Mesothelial cell of epicardium (in vitro differentiated cells): ENCODE measurements at regions not wholly inside any gene's neighbourhood (a gene's known extent, or its start where the extent isn't known, plus 50 kb on each side); places are given as distances from the start of the nearest gene placed in this dataset.

Experiments used
- DNase-seq, 2 experiments: peaks; one replicate each; pipeline ENCODE4 v3.0.0; 2021; ENCODE audit warnings: low spot score in 2 of 2; ENCODE audit not compliant: unreplicated experiment in 2 of 2
- H3K27ac Mint-ChIP-seq: 2 replicates; pipeline ENCODE4 v1.8.0; 2021; ENCODE audit warnings: mixed read lengths
- H3K27me3 Mint-ChIP-seq: 2 replicates; pipeline ENCODE4 v1.8.0; 2021; ENCODE audit warnings: low read depth, mixed read lengths
- H3K36me3 Mint-ChIP-seq: 2 replicates; pipeline ENCODE4 v1.8.0; 2021; ENCODE audit warnings: mixed read lengths
- H3K4me1 Mint-ChIP-seq: 2 replicates; pipeline ENCODE4 v1.8.0; 2021; ENCODE audit warnings: mixed read lengths
- H3K4me3 Mint-ChIP-seq: 2 replicates; pipeline ENCODE4 v1.8.0; 2021; ENCODE audit warnings: mild to moderate bottlenecking, moderate library complexity, mixed read lengths
- H3K9me3 Mint-ChIP-seq: 2 replicates; pipeline ENCODE4 v1.8.0; 2021; ENCODE audit warnings: mixed read lengths
- CTCF ChIP-seq: fragments of 200-600 bp; sonication (generic); IDR thresholded peaks from one replicate; pipeline ENCODE4 v1.5.0; 2021; ENCODE audit warnings: antibody characterized with exemption; ENCODE audit not compliant: unreplicated experiment

GRCh38 chrX:13266641-13267345 is 53.1 kb downstream of the ATXN3L start:
- TF ChIP-seq CTCF: no peak

GRCh38 chrX:13265549-13266132 is 54.2 kb downstream of the ATXN3L start:
- no peaks in the 10 kb centered on the region for H3K27me3 Mint-ChIP-seq
- DNase-seq: no peak
- no peak overlapping the region for H3K27ac Mint-ChIP-seq
- TF ChIP-seq CTCF: no peak
- H3K9me3 Mint-ChIP-seq: peaks cover 13% of the 10 kb centered on the region
- no peaks in the 10 kb centered on the region for H3K36me3 Mint-ChIP-seq
- no peak overlapping the region for H3K4me3 Mint-ChIP-seq
- H3K4me1 Mint-ChIP-seq: peaks cover 9% of the 10 kb centered on the region

More at GRCh38 chrX:13266641-13267345, 53.1 kb downstream of the ATXN3L start:
- no peaks in the 10 kb centered on the region for H3K36me3 Mint-ChIP-seq
- H3K27me3 Mint-ChIP-seq: no peaks in the 10 kb centered on the region
- no peak for DNase-seq
- no peaks in the 10 kb centered on the region for H3K4me1 Mint-ChIP-seq
- no peak overlapping the region for H3K27ac Mint-ChIP-seq
- H3K9me3 Mint-ChIP-seq: peaks cover 13% of the 10 kb centered on the region
- no peak overlapping the region for H3K4me3 Mint-ChIP-seq

GRCh38 chrX:13265111-13265510 is 54.7 kb downstream of the ATXN3L start:
- Mint-ChIP-seq H3K27ac (no peak overlapping the region), H3K9me3 (peaks cover 18% of the 10 kb centered on the region), H3K36me3 (no peaks in the 10 kb centered on the region), H3K27me3 (no peaks in the 10 kb centered on the region), H3K4me1 (peaks cover 9% of the 10 kb centered on the region), H3K4me3 (no peak overlapping the region)
- DNase-seq: no peak
- TF ChIP-seq CTCF: no peak

GRCh38 chrX:13263560-13264251 is 56.1 kb downstream of the ATXN3L start:
- Mint-ChIP-seq H3K9me3 (peaks cover 18% of the 10 kb centered on the region), H3K4me1 (peaks cover 9% of the 10 kb centered on the region), H3K4me3 (no peak overlapping the region), H3K36me3 (no peaks in the 10 kb centered on the region), H3K27ac (no peak overlapping the region), H3K27me3 (no peaks in the 10 kb centered on the region)
- no peak for DNase-seq
- no peak for TF ChIP-seq CTCF

- Mint-ChIP-seq H3K9me3 (peaks cover 22% of the 10 kb centered on the region), H3K4me3 (no peak overlapping the region), H3K27ac (no peak overlapping the region), H3K4me1 (peaks cover 9% of the 10 kb centered on the region), H3K36me3 (no peaks in the 10 kb centered on the region), H3K27me3 (no peaks in the 10 kb centered on the region)
- TF ChIP-seq CTCF: no peak
- no peak for DNase-seq
Observed at GRCh38 chrX:13261348-13261747, 58.5 kb downstream of the ATXN3L start.
